Putamen (tissue), 1 donor: ENCODE measurements at regions not wholly inside any gene's neighbourhood (a gene's known extent, or its start where the extent isn't known, plus 50 kb on each side); places are given as distances from the start of the nearest gene placed in this dataset.

Source experiments
- DNase-seq: peaks from one replicate; pipeline ENCODE4 v3.0.0-alpha.2; 2016; ENCODE audit warnings: low spot score

DNA sequence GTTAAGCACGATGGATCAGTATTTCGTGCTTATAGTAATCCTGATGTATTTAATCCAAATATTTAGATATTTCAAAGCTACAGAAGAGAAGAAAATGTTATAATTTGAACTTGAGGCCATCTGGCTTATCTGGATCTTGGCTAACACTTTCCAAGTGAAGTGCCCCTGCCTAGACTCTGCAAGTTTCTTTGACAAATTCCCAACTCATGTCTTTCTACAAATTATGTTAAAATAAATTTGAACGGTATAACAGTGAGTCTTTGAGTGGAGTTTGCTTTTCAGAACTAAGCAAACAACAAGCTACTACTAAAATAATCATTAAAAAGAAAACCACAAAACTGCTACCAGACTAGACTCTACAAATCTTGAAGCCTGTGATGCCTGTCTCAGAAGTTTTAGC is 374.4 kb upstream of the PRICKLE1 start:
- no peak for DNase-seq

DNA sequence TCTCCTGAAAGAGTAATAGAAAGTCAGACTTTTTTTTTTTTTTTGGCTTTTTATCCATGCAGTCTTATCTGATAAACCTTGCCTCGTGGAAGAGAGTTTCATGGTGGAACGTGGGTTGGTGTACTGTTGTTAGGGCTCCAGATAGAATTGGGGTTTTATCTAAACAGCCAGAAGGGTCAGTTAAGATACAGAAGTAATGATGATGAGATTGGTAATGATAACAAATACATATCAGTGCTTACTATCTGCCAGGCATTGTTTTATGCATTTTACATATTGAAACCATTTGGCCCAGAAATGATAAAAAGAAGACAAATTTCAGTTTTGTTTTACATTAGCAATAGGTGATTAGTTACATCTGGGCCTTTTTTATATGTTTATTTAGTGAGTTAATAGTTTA is 372.8 kb upstream of the PRICKLE1 start:
- DNase-seq, result no peak

DNA sequence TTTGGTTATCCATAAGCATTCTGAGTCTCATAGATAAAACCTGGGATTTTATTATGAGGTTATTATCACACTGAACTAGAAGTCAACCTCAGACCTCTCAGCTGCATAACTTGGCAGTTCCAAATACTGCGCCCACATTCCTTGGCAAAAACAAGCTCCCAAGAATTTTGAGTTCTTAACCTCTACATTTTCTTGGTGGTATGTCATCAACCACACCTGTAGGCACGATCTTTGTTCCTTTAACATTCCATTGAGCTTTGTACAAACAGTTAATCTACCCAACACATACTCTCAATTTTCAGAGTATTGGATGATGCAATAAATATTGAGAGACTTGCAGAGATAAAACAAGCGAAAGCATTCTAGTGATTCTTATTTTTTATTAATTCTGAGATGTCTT is 371.8 kb upstream of the PRICKLE1 start:
- no peak for DNase-seq

DNA sequence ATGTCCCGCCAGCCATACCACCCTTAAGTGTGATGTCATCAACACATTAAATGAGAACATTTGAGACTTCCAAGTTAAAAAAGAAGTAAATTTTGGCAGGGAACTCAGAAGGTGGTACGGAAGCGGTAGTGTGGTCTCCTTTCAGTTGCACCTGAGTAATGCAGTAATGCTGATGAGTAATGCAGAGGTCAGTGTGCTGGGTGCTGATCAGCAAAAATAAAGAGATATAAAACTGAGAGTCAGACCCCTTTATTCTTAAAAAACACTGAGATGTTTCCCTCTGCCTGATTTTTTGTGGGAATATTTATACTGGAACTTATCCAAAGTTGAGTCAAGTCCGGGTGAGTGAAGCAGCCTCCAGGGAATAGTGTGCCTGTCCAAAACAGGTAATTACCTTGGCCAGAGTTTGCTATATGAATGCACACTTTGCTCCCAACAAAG is 370.6 kb upstream of the PRICKLE1 start:
- no peak for DNase-seq

DNA sequence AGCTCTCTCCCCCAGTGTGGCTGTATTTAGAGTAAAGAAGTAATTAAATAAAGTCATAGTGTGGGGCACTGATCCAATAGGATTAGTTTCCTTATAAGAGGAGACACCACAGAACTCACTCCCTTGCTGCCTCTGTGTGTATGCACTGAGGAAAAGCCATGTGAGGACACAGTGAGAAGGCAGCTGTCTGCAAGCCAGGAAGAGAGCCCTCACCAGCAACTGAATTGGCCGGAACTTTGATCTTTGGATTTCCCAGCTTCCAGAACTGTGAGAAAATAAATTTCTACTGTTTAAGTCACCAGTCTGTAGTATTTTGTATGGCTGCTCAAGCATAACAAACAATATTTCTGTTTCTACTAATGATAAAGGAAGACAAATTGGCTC is 368.7 kb upstream of the PRICKLE1 start:
- DNase-seq, result no peak

DNA sequence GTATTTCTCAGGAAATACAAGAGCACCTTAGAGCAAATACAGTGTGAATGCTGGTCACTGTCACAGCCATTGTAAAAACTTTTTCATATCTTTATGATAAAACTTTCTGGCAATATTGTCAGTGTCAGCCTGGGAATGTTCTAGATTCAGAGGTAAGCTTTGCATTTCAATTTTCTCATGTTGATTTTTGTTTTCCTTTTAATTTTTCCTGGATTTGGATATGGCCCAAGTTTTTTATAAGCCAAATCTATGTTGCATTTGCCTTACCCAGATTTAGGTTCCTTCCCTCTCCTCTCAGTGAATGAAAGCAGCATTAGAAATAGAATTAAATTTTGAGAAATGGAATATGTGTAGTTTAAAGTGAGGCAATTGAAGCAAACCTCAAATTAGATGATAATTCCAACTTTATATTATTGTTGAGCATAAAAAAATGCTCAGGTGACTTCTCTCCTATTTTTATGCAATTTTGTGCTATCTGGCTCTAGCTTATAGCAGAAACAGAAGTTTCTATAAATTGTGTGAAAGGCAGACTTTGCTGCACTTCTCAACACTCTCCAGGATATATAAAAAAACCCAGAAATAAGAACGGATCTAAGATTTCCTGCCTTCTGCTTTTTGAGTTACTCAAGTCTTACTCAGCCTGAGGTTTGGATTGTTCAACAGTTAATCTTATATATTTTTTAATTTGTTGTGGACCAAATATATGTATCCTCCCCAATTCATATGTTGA is 368.2 kb upstream of the PRICKLE1 start:
- DNase-seq, result no peak

DNA sequence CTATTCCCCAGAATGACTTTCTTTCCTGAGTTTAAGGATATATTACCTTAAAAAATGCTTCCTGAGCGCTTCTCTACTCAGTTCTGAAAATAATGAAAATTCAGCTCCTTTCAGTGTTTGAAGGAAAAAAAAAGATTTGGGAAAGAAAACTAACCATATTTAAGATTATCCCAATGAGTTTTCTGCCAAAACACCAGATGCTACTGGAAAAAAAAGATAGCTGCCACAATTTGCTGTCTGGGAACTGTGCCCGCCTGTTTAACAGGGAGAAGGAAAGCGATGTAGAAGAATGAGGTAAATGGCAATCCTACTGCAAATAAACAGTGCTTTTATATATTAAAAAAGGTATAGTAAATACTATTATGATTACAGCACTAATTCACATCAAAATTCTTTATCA is 367.6 kb upstream of the PRICKLE1 start:
- DNase-seq, result no peak

DNA sequence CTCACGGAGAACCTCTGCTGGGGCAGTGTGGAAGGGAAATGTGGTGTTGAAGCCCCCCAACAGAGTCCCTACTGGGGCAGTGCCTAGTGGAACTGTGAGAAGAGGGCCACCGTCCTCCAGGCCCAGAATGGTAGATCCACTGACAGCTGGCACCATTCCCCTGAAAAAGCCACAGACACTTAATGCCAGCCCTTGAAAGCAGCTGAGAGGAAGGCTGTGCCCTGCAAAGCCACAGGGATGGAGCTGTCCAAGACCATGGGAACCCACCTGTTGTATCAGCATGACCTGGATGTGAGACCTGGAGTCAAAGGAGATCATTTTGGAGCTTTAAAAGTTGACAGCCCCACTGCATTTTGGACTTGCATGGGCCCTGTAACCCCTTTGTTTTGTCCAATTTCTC is 363.5 kb upstream of the PRICKLE1 start:
- DNase-seq, result no peak

DNA sequence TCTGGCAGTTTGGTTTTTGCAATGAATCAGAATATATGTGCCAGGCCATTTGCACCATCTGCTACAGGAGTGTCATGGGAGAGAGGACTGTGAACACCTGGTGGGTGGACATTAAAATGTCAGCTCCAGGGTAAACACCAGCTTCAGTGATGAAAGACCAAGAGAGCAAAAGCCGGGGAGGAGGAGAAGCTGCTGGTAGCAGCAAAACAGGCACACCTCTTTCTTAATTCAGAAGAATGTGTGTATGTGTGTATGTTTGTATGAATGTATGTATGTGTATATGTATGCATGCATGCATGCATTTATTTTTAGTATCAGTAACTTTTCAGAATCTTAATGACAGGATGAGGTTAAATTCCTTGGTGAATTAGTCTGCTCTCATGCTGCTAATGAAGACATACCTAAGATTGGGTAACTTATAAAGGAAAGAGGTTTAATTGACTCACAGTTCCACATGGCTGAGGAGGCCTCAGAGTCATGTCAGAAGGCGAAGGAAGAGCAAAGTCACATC is 357.4 kb upstream of the PRICKLE1 start:
- no peak for DNase-seq

DNA sequence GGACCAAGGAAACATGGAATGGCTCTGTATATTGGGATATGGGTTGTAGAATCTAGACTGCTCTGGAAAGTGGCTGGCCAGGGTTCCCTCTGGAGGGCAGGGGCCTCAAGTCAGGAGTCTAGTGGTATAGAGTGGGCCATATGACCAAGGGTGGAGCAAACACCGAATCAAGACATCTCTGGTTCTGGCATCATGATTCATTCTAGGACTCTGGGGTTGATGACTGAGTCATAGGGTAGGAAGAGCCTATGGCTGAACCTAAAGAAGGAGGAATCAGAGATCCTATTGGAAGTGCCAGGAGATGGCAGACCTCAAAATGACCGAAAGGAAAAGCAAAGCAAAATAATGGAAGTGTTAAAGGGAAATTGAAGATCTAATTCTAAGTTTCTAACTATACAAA is 356.4 kb upstream of the PRICKLE1 start:
- DNase-seq, result no peak

DNA sequence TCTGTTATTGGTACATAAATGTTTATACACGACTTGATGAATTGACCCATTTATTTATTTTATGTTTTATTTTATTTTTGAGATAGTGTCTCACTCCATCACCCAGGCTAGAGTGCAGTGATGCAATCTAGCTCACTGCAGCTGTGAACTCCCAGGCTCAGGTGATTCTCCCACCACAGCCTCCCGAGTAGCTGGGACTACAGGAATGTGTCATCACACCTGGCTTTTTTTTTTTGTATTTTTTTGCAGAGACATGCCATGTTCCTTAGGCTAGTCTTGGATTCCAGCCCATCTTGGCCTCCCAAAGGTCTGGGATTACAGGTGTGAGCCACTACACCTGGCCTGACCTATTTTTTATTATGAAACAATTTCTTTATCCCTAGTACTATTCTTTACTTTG is 355.0 kb upstream of the PRICKLE1 start:
- no peak for DNase-seq

DNA sequence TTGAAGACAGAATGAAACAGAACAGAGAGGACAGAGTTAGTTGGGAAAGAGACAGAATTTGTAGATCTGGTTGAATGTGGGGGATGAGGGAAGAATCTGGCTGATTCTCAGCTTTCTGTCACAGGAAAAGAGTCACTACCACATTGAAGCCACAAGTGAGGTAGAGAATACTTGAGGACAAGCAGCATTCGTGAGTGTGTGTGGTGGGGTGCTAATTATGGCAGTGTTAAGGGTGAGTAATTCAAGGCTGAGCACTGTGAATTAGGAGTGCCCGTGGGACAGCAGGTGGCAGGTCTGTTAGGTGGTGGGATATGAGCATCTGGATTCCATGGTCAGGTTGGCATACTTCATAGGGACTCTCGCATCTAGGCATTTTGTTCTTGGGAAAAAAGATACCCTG is 347.4 kb upstream of the PRICKLE1 start:
- no peak for DNase-seq

DNA sequence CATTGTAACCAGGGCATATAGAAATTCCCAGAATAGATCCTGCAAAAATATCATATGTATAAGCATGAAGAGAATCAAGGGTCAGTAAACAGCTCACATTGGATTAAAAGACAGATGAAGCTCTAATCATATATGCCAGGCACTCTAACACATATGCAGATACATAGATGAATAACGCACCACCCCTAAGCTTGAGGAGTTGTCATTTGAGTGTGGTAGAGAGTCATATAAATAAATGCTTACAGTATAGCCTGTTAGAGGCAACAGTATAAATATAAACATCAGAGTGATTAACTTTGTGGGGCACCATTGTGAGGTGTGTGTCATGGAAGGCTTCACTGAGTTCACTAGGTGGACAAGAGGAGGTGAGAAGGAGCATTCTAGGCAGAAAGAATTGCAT is 346.7 kb upstream of the PRICKLE1 start:
- DNase-seq, result no peak

DNA sequence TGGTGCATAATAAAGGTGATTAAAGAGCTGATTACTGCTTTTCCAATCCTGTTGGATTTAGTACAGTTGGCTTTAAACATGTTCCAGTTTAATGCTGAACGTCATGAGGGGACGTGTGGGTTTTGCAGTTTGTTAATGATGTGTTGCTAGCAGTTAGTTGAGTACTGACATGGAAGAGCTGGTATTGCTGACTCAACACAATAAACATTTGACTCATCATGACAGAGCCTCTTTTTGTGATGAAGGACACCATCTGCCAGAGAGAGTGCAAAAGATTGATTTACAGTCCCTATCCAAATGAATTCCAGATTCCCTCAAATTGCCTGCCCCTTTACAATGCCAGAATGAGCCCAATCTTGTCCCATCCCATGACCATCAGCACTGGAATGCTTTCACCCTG is 346.2 kb upstream of the PRICKLE1 start:
- DNase-seq, result no peak

DNA sequence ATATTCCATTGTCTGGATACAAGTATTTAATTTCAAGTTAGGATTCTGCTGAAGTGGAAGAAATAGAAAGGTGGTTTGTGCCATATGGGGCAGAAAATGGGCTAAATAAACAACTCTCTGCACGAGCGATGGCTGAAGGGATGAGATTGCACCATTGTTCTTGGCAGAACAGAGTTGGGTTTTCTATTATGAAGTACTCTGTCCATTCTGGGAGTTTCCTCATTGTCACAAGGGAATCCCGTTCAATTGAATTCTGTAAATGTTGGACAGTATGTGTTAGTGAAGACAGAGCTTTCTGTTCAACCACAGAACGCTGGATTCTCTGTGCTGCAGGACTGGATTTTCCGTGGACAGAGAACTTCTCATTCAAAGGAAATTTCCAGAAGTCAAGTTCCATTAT is 345.5 kb upstream of the PRICKLE1 start:
- no peak for DNase-seq

DNA sequence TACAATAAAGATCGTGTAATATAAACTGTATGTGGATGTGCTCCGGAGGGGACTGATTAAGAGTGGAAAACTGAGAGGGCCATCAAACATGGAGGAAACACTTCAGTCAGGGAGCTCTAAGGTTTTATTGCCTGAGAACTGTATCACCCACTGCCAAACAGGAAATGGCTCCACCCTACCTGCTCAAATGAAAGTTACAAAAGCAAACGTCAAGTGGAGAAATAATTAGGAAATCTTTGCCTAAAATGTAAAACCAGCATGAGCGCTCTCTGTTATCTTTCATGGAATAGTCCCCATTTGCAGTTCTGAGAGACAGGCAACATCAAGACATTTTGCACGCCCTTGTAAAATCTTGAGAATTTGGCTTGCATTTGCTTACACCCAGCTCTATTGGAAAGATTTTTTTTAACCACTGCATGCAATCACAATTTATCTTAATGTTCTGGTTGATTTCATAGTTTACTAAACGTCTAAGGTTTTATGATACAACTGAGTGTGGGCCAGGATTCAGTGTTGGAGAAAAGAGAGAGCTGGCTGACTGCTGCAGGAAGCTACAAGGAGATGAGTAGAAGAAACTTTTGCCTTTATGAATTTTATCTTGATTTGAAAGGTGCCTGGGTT is 344.0 kb upstream of the PRICKLE1 start:
- no peak for DNase-seq

DNA sequence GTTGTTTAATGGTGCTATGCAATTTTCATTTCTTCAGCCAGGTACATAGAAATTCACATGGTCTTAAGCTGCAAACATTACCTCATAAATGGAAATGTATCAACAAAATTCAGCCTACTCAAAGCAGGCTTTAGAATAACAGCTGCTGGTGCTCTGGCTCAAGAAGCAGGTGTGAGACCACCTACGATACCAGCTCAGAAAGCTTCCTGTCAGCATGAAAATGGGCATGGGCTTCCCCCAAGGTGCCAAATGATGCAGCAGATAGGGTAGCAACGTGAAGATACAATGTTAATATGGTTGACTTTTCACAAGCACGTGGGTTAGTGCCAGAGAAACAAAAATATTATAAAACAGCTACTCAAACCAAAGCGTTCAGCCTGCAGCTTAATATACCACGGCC is 343.4 kb upstream of the PRICKLE1 start:
- DNase-seq, result no peak

DNA sequence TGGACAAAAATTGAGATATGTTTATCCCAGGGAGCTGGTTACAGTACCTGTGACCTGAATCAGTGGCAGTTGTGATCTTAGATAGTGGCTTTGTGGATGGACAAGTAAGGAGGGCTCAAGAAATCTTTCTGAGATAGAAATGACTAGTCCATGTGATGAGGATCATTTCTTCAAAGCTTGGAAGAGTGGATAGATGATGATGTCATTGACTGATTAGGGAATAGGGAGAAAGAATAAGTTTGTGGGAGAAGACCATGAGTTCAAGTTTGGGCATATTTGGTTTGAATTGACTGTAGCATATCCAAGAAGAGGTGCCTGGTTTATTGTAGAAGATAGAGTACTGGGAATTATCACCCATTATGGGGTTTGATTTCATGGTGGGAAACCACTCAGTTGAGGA is 336.7 kb upstream of the PRICKLE1 start:
- no peak for DNase-seq

DNA sequence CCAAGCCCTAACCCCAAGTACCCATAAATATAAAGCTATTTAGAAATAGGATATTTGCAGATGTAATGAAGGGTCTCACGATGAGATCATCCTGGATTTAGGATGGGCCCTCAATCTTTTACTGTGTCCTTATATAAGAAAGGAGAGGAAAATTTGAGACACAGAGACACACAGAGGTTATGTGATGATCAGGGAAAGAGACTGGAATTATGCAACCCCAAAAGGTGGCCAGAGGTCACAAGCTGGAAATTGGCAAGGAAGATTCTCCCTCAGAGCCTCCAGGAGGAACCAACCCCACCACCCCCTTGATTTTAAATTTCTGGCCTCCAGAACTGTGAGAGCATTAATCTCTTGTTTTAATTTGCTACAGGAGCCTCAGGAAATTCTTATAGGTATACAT is 334.9 kb upstream of the PRICKLE1 start:
- DNase-seq, result no peak

DNA sequence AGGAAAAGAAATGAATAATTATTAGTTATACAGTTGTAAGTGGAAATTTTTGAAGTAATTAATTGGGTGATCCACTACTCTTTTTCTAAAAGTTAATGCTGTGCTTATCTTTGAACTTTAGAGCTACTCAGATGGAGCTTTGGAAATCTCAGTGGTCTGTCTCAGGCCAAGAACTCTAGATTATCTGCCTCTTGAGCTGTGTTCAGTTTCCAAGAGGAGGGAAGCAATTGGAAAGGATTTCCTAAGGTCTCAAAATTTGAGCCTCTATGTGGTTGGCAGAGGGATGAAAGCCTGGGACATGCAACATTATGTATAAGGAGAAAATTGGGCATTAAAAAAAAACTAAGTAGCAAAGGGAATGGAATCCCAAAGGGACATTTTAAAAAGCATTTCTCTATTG is 334.0 kb upstream of the PRICKLE1 start:
- no peak for DNase-seq

DNA sequence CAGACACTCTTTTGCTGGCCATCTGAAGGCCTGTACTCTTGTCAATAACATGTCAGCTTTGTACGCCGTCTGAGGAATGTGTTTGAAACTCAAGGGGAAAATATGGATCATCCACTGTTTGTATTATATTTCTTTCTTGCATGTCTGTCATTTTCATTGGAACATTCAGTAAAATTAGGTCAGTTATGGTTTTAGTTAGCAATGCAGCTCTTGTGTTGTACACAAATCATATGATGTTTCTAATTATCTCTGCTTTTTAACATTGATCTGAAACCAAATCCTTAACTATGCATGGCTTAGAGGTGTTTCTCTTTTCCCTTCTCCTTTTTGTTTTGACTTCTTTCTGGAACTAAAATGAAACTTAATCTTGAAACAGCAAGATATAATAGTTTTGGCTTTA is 333.6 kb upstream of the PRICKLE1 start:
- no peak for DNase-seq

DNA sequence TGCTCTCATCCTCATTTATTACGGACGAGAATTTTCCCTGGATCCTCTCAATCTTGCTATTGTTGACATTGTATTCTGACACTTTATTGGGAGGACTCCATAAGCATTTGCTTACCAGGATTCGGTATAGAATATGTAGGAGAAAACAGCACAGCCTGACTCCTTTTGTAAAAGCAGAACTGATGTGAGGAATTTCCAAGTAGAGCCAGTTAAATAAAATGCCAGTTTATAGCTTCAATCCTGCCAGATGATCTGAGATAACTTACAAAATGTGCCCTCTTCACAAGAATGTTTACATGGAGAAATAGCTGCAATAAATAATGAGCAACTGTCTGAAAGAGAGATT is 332.9 kb upstream of the PRICKLE1 start:
- DNase-seq, result no peak

DNA sequence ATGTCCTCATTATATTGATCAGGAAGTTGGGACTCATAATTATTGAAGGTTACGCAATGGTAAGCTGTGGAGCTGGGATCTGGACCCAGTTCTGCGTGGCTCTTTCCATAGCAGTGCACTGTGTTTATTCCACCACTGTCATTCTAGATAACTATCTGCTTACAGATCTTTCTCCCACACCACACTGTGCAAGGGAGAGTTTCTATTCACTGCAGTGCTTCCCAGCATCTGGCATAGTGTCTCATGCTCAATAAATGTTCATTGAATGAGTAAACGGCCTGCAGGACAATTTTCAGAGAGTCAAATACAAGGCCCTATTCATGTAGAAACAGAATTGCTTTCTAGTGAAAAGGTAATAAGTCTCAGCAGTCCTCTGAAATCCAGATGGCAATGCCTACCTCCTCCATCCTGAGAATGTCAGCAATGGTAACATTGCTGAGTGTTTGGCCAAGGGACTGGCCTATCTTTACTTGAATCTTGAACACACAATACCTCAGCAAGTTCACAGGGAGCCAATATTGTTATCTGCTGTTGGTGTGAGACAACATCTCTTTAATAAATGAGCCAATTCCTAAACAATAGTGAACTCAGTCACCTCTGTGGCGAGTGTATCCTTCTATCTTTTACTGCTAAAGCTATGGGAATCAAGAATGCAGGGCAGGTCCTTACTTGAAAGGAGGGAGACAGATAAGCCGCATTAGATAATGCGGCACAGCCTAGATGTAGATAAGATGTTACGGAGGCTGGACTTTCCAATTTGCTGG is 332.4 kb upstream of the PRICKLE1 start:
- no peak for DNase-seq
